Upper lobe of left lung (tissue), 4 donors: ENCODE measurements at regions not wholly inside any gene's neighbourhood (a gene's known extent, or its start where the extent isn't known, plus 50 kb on each side); places are given as distances from the start of the nearest gene placed in this dataset.

Experiments
- CTCF ChIP-seq, 6 experiments: fragments of 450-650 bp in 4 of 6; fragments of 200-600 bp in 2 of 6; sonication (generic) in 2 of 6; IDR thresholded peaks; one replicate each; pipeline ENCODE4 v1.5.1; 2016 to 2019; ENCODE audit warnings: antibody characterized with exemption in 6 of 6
- POLR2A ChIP-seq, 4 donors: fragments of 450-650 bp; IDR thresholded peaks; one replicate each; pipeline ENCODE4 v1.5.1; 2016 to 2017; ENCODE audit warnings: antibody characterized with exemption in 4 of 4, mild to moderate bottlenecking in 2 of 4

DNA sequence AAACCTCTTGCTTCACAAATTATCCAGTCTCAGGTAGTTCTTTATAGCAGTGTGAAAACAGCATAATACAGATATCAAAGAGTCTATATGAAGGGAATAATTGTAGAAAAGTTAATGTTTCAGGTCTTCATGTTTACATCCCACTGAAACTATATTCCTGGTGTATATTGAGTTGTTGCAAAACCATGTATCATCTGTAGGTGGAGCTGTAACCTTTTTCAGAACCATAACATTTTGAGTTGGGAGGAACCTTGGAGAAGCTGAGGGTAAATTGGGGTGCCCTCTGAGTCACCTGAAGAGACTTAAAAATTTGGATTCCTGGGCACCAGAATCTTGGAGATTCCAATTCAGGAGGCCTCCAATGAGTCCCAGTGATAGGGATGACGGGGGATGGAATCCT, 51.9 kb upstream of the TAPT1 start:
- TF ChIP-seq POLR2A (IDR thresholded peaks at IDR 0.05) (no peak), CTCF (IDR thresholded peaks at IDR 0.05) (no peak)
